ENCODE measurements at regions not wholly inside any gene's neighbourhood (a gene's known extent, or its start where the extent isn't known, plus 50 kb on each side); places are given as distances from the start of the nearest gene placed in this dataset.

DNA sequence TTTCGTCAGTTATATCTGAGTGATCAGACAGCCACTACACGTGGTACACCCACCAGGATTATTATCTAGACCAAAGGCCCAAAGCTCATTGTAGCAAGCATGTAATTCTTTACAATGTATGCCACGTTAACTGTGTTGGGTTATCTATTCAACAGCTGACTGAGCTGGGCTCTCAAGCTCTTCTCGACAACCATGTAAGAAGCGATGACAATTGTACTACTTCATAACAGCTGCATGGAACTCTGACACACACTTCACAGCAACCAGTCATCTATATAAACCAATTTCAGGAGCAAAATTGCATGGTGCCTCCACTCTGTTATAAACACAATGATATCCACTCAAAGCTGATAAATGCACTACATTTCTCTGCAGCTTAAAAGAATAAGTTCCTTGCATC, 701.8 kb downstream of the NR4A2 start:
- H3K36me3 Mint-ChIP-seq (ENCODE audit: low read depth) = no peaks in the 10 kb centered on the region
- DNase-seq = no peak
- Histone ChIP-seq H3K4me1 (ENCODE audit: control insufficient read depth, insufficient read depth, low read length) (no peaks in the 10 kb centered on the region), H3K9ac (ENCODE audit: extremely low read depth, low read length, poor library complexity, severe bottlenecking) (no peak overlapping the region), H3K27ac (ENCODE audit: low read depth, low read length) (no peak overlapping the region), H3K4me3 (ENCODE audit: low read length) (no peak overlapping the region), H3K36me3 (ENCODE audit: control insufficient read depth, insufficient read depth, low read length) (no peaks in the 10 kb centered on the region), H3K9me3 (ENCODE audit: control insufficient read depth, low read length) (no peaks in the 10 kb centered on the region), H3K27me3 (ENCODE audit: control insufficient read depth, insufficient read depth, low read length, poor library complexity, severe bottlenecking) (no peaks in the 10 kb centered on the region)
- no peak for TF ChIP-seq CTCF (conservative IDR thresholded peaks at IDR 0.05)
- H3K4me3 Mint-ChIP-seq = no peak overlapping the region
- H3K27ac Mint-ChIP-seq = no peak overlapping the region
- no peaks in the 10 kb centered on the region for H3K27me3 Mint-ChIP-seq (ENCODE audit: insufficient read depth)
- no peaks in the 10 kb centered on the region for H3K4me1 Mint-ChIP-seq
- 92 to 95% methylated on average over 5 of the region's 5 CpGs for WGBS, 2 experiments (ENCODE audit: insufficient coverage in 1 of 2, insufficient read length in 1 of 2)
- H3K9me3 Mint-ChIP-seq = no peaks in the 10 kb centered on the region

GRCh38 chr2:155622443-155622842, 710.1 kb downstream of the NR4A2 start:
- Mint-ChIP-seq H3K36me3 (ENCODE audit: low read depth) (no peaks in the 10 kb centered on the region), H3K27ac (no peak overlapping the region), H3K27me3 (ENCODE audit: insufficient read depth) (no peaks in the 10 kb centered on the region), H3K9me3 (no peaks in the 10 kb centered on the region), H3K4me3 (no peak overlapping the region), H3K4me1 (no peaks in the 10 kb centered on the region)
- Histone ChIP-seq H3K4me3 (ENCODE audit: low read length) (no peak overlapping the region), H3K9ac (ENCODE audit: extremely low read depth, low read length, poor library complexity, severe bottlenecking) (no peak overlapping the region), H3K27me3 (ENCODE audit: control insufficient read depth, insufficient read depth, low read length, poor library complexity, severe bottlenecking) (no peaks in the 10 kb centered on the region), H3K4me1 (ENCODE audit: control insufficient read depth, insufficient read depth, low read length) (no peaks in the 10 kb centered on the region), H3K9me3 (ENCODE audit: control insufficient read depth, low read length) (no peaks in the 10 kb centered on the region), H3K36me3 (ENCODE audit: control insufficient read depth, insufficient read depth, low read length) (no peaks in the 10 kb centered on the region), H3K27ac (ENCODE audit: low read depth, low read length) (no peak overlapping the region)
- no peak for DNase-seq
- WGBS, 2 experiments (ENCODE audit: insufficient coverage in 1 of 2, insufficient read length in 1 of 2) = 100% methylated on average over 1 of the region's 1 CpG; no CpG with 5 or more reads in 1 of the 2 experiments
- no peak for TF ChIP-seq CTCF (conservative IDR thresholded peaks at IDR 0.05)

DNA sequence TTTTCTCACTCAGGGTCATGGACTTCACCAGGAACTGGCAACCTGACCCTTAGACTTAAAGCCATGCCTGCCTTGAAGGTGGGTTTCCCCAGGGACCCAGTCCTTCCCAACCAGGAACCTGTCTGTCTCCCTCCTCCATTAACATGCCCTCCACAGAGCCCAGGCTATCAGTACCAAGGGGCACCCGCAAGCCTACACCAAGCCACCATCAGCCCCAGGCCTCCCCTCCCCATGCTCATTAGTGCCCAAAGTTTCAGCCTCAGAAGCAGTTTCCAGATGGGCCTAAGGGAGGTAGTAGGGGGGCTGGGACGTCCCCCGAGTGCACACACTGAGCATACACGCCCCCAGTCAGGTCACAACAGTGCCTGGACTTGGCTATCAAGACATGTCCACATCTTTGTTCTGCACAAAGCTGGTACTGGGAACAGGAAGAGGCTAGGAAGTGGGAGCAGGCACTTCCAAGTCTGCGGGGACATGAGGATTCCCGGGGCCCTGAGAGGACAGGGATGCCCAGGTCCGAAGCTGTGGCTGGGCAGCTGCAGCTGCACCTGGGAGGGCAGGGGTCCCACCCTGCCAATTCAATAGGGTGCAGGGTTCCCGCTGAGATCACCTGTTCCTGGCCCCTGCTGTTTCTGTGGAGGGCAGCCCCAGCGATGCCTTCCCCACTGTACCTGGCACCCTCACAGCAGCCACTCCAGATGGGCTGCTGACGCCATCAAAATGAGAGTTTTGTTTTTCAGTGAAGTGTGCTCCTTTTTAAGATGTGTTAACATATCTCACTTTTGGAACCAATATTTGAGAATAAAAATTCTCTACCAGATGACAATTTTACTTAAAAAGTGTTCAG, 731.4 kb downstream of the NR4A2 start:
- Mint-ChIP-seq H3K9me3 (peaks cover 3% of the 10 kb centered on the region), H3K27ac (no peak overlapping the region), H3K4me3 (no peak overlapping the region), H3K27me3 (ENCODE audit: insufficient read depth) (no peaks in the 10 kb centered on the region), H3K36me3 (ENCODE audit: low read depth) (no peaks in the 10 kb centered on the region), H3K4me1 (peaks cover 3% of the 10 kb centered on the region)
- Histone ChIP-seq H3K27ac (ENCODE audit: low read depth, low read length) (no peak overlapping the region), H3K27me3 (ENCODE audit: control insufficient read depth, insufficient read depth, low read length, poor library complexity, severe bottlenecking) (no peaks in the 10 kb centered on the region), H3K9me3 (ENCODE audit: control insufficient read depth, low read length) (no peaks in the 10 kb centered on the region), H3K36me3 (ENCODE audit: control insufficient read depth, insufficient read depth, low read length) (no peaks in the 10 kb centered on the region), H3K4me1 (ENCODE audit: control insufficient read depth, insufficient read depth, low read length) (no peaks in the 10 kb centered on the region), H3K4me3 (ENCODE audit: low read length) (no peak overlapping the region), H3K9ac (ENCODE audit: extremely low read depth, low read length, poor library complexity, severe bottlenecking) (no peak overlapping the region)
- 93 to 100% methylated on average over 3 to 10 of the region's 10 CpGs for WGBS, 2 experiments (ENCODE audit: insufficient coverage in 1 of 2, insufficient read length in 1 of 2)
- TF ChIP-seq CTCF (conservative IDR thresholded peaks at IDR 0.05) = no peak
- DNase-seq = no peak

Measured in endodermal cell (in vitro differentiated cells).